GM12892 (cell line): ENCODE measurements at regions not wholly inside any gene's neighbourhood (a gene's known extent, or its start where the extent isn't known, plus 50 kb on each side); places are given as distances from the start of the nearest gene placed in this dataset.

Source experiments
- POLR2A ChIP-seq: IDR thresholded peaks from 2 replicates; pipeline ENCODE4 v1.6.1; 2011; ENCODE audit warnings: low read depth, low read length, control low read depth
- POLR2AphosphoS5 ChIP-seq: IDR thresholded peaks from 2 replicates; pipeline ENCODE4 v1.6.1; 2011; ENCODE audit warnings: low read depth, low read length, control low read depth
- TAF1 ChIP-seq: IDR thresholded peaks from 2 replicates; pipeline ENCODE4 v1.6.1; 2011; ENCODE audit warnings: low read depth, mild to moderate bottlenecking, control low read depth, low read length, borderline replicate concordance

DNA sequence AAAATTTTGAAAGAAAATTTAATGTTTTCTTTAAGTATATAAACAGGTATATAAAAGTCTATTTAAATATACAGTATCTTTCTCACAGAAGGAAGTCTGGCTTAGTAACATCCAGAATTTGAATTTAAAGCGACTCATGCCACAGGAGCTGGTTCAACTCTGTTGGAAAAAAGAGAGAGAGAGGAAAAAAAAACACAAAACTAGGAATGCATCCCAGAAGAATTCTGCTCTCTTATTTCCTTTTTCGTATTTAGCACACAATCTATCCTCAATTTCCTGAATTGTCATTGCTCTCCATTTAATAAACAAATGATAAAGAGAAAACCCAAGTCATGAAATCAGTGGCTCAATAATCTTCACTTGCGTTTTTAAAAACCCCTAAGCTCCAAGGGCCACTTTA is 107.5 kb upstream of the SCAF8 start:
- no peak for TF ChIP-seq TAF1
- no peak for TF ChIP-seq POLR2A
- TF ChIP-seq POLR2AphosphoS5 = no peak
